ENCODE measurements at regions not wholly inside any gene's neighbourhood (a gene's known extent, or its start where the extent isn't known, plus 50 kb on each side); places are given as distances from the start of the nearest gene placed in this dataset.
"Not testable (repeated sequence)": the region's sequence is repeated elsewhere in the genome, so short reads cannot be mapped to it uniquely, and the experiment has no call there.

DNA sequence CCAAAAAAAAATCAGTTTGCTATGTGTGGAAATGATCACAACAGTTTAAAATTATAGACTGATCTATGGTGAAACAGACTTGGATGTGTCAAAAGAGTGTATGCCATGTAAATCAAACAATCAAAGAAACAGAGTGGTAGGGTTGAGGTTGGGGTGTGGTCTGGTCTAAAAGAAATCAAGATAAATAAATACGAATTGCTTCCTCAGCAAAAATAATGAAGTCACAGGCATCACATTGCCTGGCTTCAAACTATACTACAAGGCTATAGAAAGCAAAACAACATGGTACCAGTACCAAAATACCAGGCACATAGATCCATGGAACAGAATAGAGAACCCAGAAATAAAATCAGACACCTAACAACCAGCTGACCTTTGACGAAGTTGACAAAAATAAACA is 1796.9 kb downstream of the NCAM2 start:
- Mint-ChIP-seq H3K36me3 (no peaks in the 10 kb centered on the region), H3K27ac (no peak overlapping the region), H3K9me3 (no peaks in the 10 kb centered on the region), H3K27me3 (no peaks in the 10 kb centered on the region), H3K4me1 (peaks cover 0 to 2% (median 0%) of the 10 kb centered on the region in 3 donors), H3K4me3 (no peak overlapping the region)
- DNase-seq (no peak), ATAC-seq (replicated peaks in 1 of 4) (no peak)
- Histone ChIP-seq H3K4me3 (ENCODE audit: control insufficient read depth in 1 of 2, extremely low read depth in 1 of 2, low read length in 1 of 2) (no peak overlapping the region), H3K27ac (ENCODE audit: low read length) (no peak overlapping the region), H3K9me3 (no peaks in the 10 kb centered on the region), H3K36me3 (ENCODE audit: control insufficient read depth in 2 of 2, extremely low read depth in 1 of 2, insufficient read depth in 1 of 2, low read length in 1 of 2) (no peaks in the 10 kb centered on the region), H3K27me3 (replicated peaks in 1 of 2; ENCODE audit: control insufficient read depth in 2 of 2, extremely low read depth in 1 of 2, insufficient read depth in 2 of 2, low read length in 1 of 2) (no peaks in the 10 kb centered on the region), H3K4me1 (ENCODE audit: control insufficient read depth in 1 of 2, extremely low read depth in 1 of 2, insufficient read depth in 2 of 2, low read length in 2 of 2) (no peaks in the 10 kb centered on the region)
- WGBS (ENCODE audit: insufficient coverage): no CpG with 5 or more reads among the region's 2 CpGs
- POLR2A ChIA-PET: no interaction called here
- CTCF ChIA-PET: no interaction called here

DNA sequence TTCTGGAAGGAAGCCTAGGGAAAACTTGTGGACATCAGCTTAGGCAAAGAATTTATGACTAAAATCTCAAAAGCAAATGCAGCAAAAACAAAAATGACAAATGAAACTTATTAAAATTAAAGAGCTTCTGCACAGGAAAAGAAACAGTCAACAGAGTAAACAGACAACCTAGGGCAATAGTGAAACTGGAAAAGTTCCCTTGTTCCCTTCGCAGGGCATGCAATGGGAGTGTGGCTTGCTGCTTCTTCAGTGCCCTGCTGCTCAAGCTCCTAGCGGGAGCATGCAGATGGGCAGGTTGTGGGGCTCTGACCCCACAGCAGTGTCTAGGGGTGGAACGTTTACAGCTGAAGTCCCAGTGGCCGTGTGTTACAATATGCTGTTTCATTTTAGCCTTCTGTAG is 1797.4 kb downstream of the NCAM2 start:
- Mint-ChIP-seq H3K4me1 (peaks cover 0 to 2% (median 0%) of the 10 kb centered on the region in 3 donors), H3K36me3 (no peaks in the 10 kb centered on the region), H3K4me3 (no peak overlapping the region), H3K27me3 (no peaks in the 10 kb centered on the region), H3K9me3 (no peaks in the 10 kb centered on the region), H3K27ac (no peak overlapping the region)
- Histone ChIP-seq H3K4me1 (ENCODE audit: control insufficient read depth in 1 of 2, extremely low read depth in 1 of 2, insufficient read depth in 2 of 2, low read length in 2 of 2) (no peaks in the 10 kb centered on the region), H3K27me3 (replicated peaks in 1 of 2; ENCODE audit: control insufficient read depth in 2 of 2, extremely low read depth in 1 of 2, insufficient read depth in 2 of 2, low read length in 1 of 2) (no peaks in the 10 kb centered on the region), H3K27ac (ENCODE audit: low read length) (no peak overlapping the region), H3K4me3 (ENCODE audit: control insufficient read depth in 1 of 2, extremely low read depth in 1 of 2, low read length in 1 of 2) (no peak overlapping the region), H3K36me3 (ENCODE audit: control insufficient read depth in 2 of 2, extremely low read depth in 1 of 2, insufficient read depth in 1 of 2, low read length in 1 of 2) (no peaks in the 10 kb centered on the region), H3K9me3 (no peaks in the 10 kb centered on the region)
- ATAC-seq (replicated peaks in 1 of 4) (no peak), DNase-seq (no peak)
- ChIA-PET CTCF (no interaction called here), POLR2A (no interaction called here)
- 82% methylated on average over 4 of the region's 4 CpGs for WGBS (ENCODE audit: insufficient coverage)

DNA sequence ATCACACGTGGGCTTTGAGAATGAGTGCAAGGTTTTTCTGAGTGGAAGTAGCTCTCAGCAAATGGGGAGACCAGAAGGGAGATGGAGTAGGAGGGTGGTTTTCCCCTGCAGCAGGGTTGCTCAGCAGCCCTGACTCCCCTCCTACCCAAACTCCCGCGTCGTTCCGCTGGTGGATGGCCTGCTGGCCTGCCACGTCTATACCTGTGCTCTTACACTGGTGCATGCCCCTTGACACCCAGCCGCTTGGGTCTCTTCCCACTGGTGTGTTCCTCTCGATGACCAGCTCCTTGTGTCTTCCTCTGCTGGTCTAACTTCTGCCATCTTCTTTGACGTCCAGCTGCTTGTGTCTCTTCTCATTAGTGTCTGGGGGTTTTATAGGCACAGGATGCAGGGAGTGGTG is 1797.9 kb downstream of the NCAM2 start:
- no peaks in the 10 kb centered on the region for H3K4me1 ChIP-seq (ENCODE audit: control insufficient read depth in 1 of 2, extremely low read depth in 1 of 2, insufficient read depth in 2 of 2, low read length in 2 of 2)
- H3K9me3 ChIP-seq: no peaks in the 10 kb centered on the region
- WGBS (ENCODE audit: insufficient coverage): 95% methylated on average over 6 of the region's 9 CpGs
- Mint-ChIP-seq H3K9me3 (no peaks in the 10 kb centered on the region), H3K36me3 (no peaks in the 10 kb centered on the region), H3K27me3 (no peaks in the 10 kb centered on the region), H3K27ac (no peak overlapping the region), H3K4me1 (peaks cover 0 to 2% (median 0%) of the 10 kb centered on the region in 3 donors), H3K4me3 (no peak overlapping the region)
- ATAC-seq (replicated peaks in 1 of 4) (no peak), DNase-seq (no peak)
- no peaks in the 10 kb centered on the region for H3K27me3 ChIP-seq (replicated peaks in 1 of 2; ENCODE audit: control insufficient read depth in 2 of 2, extremely low read depth in 1 of 2, insufficient read depth in 2 of 2, low read length in 1 of 2)
- H3K27ac ChIP-seq (ENCODE audit: low read length): no peak overlapping the region
- no peak overlapping the region for H3K4me3 ChIP-seq (ENCODE audit: control insufficient read depth in 1 of 2, extremely low read depth in 1 of 2, low read length in 1 of 2)
- CTCF ChIA-PET: interaction anchor here in 1 of 2 donors (0.6 kb wide), 1 partner anchor 1140 kb away, joined by 3 read pairs; no protein-coding TSS in a partner anchor
- POLR2A ChIA-PET: no interaction called here
- H3K36me3 ChIP-seq (ENCODE audit: control insufficient read depth in 2 of 2, extremely low read depth in 1 of 2, insufficient read depth in 1 of 2, low read length in 1 of 2): no peaks in the 10 kb centered on the region

DNA sequence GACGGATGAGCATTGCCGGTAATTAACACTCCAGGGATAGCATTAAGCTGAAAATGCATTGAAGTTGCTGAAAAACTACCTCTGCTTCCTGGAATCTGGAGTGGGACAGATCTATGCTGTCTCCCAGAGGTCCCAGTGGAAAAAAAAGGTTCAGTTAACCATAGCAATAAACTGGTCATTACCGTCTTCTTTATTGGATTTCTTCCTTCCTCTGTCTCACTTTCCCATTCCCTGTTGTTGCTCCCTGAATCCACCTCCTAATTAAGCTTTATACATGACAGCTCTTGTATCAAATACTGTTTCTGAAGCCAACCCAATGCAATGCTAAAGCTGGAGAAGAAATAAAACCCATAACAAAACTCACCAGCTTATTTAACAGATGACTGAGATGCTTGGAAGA is 1805.9 kb downstream of the NCAM2 start:
- H3K4me1 Mint-ChIP-seq: no peaks in the 10 kb centered on the region
- H3K27ac Mint-ChIP-seq: no peak overlapping the region
- H3K27me3 Mint-ChIP-seq: no peaks in the 10 kb centered on the region
- H3K27ac ChIP-seq (ENCODE audit: low read length): no peak overlapping the region
- no peaks in the 10 kb centered on the region for H3K9me3 ChIP-seq
- H3K4me1 ChIP-seq (ENCODE audit: control insufficient read depth in 1 of 2, extremely low read depth in 1 of 2, insufficient read depth in 2 of 2, low read length in 2 of 2): no peaks in the 10 kb centered on the region
- CTCF ChIA-PET: interaction anchor here in 1 of 2 donors (0.6 kb wide), 1 partner anchor 28 kb away, joined by 5 read pairs; no protein-coding TSS in a partner anchor
- no peaks in the 10 kb centered on the region for H3K36me3 Mint-ChIP-seq
- WGBS (ENCODE audit: insufficient coverage): 67% methylated on average over 1 of the region's 3 CpGs
- no peak overlapping the region for H3K4me3 Mint-ChIP-seq
- H3K4me3 ChIP-seq (ENCODE audit: control insufficient read depth in 1 of 2, extremely low read depth in 1 of 2, low read length in 1 of 2): no peak overlapping the region
- H3K9me3 Mint-ChIP-seq: no peaks in the 10 kb centered on the region
- H3K36me3 ChIP-seq (ENCODE audit: control insufficient read depth in 2 of 2, extremely low read depth in 1 of 2, insufficient read depth in 1 of 2, low read length in 1 of 2): no peaks in the 10 kb centered on the region
- ATAC-seq (replicated peaks in 1 of 4) (no peak), DNase-seq (no peak)
- H3K27me3 ChIP-seq (replicated peaks in 1 of 2; ENCODE audit: control insufficient read depth in 2 of 2, extremely low read depth in 1 of 2, insufficient read depth in 2 of 2, low read length in 1 of 2): no peaks in the 10 kb centered on the region
- POLR2A ChIA-PET: no interaction called here

DNA sequence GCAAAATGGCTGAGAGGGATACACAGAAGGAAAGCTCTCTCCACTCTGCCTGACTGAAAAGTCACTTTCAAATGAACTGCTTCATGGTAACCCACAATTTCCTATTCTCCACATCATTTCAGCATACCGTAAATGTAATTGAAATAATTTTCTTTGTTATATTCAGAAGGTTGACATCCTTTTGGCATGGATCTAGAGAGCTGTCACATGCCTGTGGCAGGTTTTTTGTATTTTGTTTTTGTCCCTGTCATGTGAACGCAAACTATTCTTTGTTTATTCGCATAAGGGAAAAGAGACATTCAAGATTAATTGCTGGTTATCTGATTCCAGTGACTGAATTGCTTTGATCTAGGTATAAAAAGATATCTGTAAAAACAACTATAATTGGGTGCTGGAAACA is 1808.1 kb downstream of the NCAM2 start:
- Histone ChIP-seq H3K36me3 (ENCODE audit: control insufficient read depth in 2 of 2, extremely low read depth in 1 of 2, insufficient read depth in 1 of 2, low read length in 1 of 2) (no peaks in the 10 kb centered on the region), H3K27me3 (replicated peaks in 1 of 2; ENCODE audit: control insufficient read depth in 2 of 2, extremely low read depth in 1 of 2, insufficient read depth in 2 of 2, low read length in 1 of 2) (no peaks in the 10 kb centered on the region), H3K9me3 (no peaks in the 10 kb centered on the region), H3K4me3 (ENCODE audit: control insufficient read depth in 1 of 2, extremely low read depth in 1 of 2, low read length in 1 of 2) (no peak overlapping the region), H3K4me1 (ENCODE audit: control insufficient read depth in 1 of 2, extremely low read depth in 1 of 2, insufficient read depth in 2 of 2, low read length in 2 of 2) (no peaks in the 10 kb centered on the region), H3K27ac (ENCODE audit: low read length) (no peak overlapping the region)
- DNase-seq (no peak), ATAC-seq (replicated peaks in 1 of 4) (no peak)
- H3K27me3 Mint-ChIP-seq: no peaks in the 10 kb centered on the region
- no peaks in the 10 kb centered on the region for H3K36me3 Mint-ChIP-seq
- no peak overlapping the region for H3K27ac Mint-ChIP-seq
- no peaks in the 10 kb centered on the region for H3K9me3 Mint-ChIP-seq
- H3K4me3 Mint-ChIP-seq: no peak overlapping the region
- ChIA-PET CTCF (no interaction called here), POLR2A (no interaction called here)
- no peaks in the 10 kb centered on the region for H3K4me1 Mint-ChIP-seq
- WGBS (ENCODE audit: insufficient coverage): no CpG with 5 or more reads among the region's 3 CpGs

DNA sequence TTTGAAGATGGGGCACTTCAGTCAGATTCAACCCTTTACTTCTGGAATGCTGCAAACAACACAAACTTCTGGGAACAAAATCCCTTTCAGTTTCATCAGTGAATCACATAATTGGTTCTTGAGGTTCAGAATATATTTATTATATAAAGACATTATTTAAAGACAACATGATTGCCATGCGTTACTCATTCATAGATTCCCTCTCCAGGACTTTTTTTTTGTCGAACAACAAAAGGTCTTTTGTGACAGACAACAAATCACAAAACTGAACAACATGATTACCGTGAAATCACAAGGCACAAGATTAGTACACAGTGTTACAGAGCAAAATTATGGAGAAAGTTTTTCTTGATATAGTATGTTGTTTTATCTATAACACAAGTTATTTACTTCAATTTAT is 1815.0 kb downstream of the NCAM2 start:
- no peaks in the 10 kb centered on the region for H3K9me3 Mint-ChIP-seq
- no peaks in the 10 kb centered on the region for H3K4me1 ChIP-seq (ENCODE audit: control insufficient read depth in 1 of 2, extremely low read depth in 1 of 2, insufficient read depth in 2 of 2, low read length in 2 of 2)
- ATAC-seq (replicated peaks in 1 of 4): no peak
- no peaks in the 10 kb centered on the region for H3K36me3 Mint-ChIP-seq
- no CpG with 5 or more reads among the region's 3 CpGs for WGBS (ENCODE audit: insufficient coverage)
- DNase-seq: no peak
- ChIA-PET POLR2A (no interaction called here), CTCF (no interaction called here)
- no peaks in the 10 kb centered on the region for H3K36me3 ChIP-seq (ENCODE audit: control insufficient read depth in 2 of 2, extremely low read depth in 1 of 2, insufficient read depth in 1 of 2, low read length in 1 of 2)
- H3K4me3 ChIP-seq (ENCODE audit: control insufficient read depth in 1 of 2, extremely low read depth in 1 of 2, low read length in 1 of 2): no peak overlapping the region
- H3K9me3 ChIP-seq: no peaks in the 10 kb centered on the region
- no peak overlapping the region for H3K27ac ChIP-seq (ENCODE audit: low read length)
- no peak overlapping the region for H3K27ac Mint-ChIP-seq
- H3K4me1 Mint-ChIP-seq: no peaks in the 10 kb centered on the region
- no peak overlapping the region for H3K4me3 Mint-ChIP-seq
- no peaks in the 10 kb centered on the region for H3K27me3 ChIP-seq (replicated peaks in 1 of 2; ENCODE audit: control insufficient read depth in 2 of 2, extremely low read depth in 1 of 2, insufficient read depth in 2 of 2, low read length in 1 of 2)
- H3K27me3 Mint-ChIP-seq: no peaks in the 10 kb centered on the region

DNA sequence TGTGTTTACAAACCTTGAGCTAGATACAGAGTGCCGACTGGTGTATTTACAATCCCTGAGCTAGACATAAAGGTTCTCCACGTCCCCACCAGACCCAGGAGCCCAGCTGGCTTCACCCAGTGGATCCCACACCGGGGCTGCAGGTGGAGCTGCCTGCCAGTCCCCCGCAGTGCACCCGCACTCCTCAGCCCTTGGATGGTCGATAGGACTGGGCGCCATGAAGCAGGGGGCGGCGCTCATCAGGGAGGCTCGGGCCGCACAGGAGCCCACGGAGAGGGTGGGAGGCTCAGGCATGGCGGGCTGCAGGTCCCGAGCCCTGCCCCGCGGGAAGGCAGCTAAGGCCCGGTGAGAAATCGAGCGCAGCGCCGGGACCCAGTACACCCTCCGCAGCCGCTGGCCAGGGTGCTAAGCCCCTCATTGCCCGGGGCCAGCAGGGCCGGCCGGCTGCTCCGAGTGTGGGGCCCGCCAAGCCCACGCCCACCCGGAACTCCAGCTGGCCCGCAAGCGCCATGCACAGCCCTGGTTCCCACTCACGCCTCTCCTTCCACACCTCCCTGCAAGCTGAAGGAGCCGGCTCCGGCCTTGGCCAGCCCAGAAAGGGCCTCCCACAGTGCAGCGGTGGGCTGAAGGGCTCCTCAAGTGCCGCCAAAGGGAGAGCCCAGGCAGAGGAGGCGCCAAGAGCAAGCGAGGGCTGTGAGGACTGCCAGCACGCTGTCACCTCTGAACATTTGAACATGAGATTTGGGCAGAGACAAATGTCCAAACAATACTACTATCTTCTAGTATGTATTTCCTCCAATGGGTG is 1820.7 kb downstream of the NCAM2 start:
- H3K36me3 ChIP-seq (ENCODE audit: control insufficient read depth in 2 of 2, extremely low read depth in 1 of 2, insufficient read depth in 1 of 2, low read length in 1 of 2); H3K36me3 Mint-ChIP-seq; CTCF ChIA-PET; H3K27ac ChIP-seq (ENCODE audit: low read length); POLR2A ChIA-PET; H3K4me3 Mint-ChIP-seq; H3K27me3 ChIP-seq (replicated peaks in 1 of 2; ENCODE audit: control insufficient read depth in 2 of 2, extremely low read depth in 1 of 2, insufficient read depth in 2 of 2, low read length in 1 of 2); H3K4me1 Mint-ChIP-seq; H3K27me3 Mint-ChIP-seq; H3K4me3 ChIP-seq (ENCODE audit: control insufficient read depth in 1 of 2, extremely low read depth in 1 of 2, low read length in 1 of 2); H3K27ac Mint-ChIP-seq; H3K9me3 Mint-ChIP-seq; H3K9me3 ChIP-seq; DNase-seq; ATAC-seq (replicated peaks in 1 of 4); H3K4me1 ChIP-seq (ENCODE audit: control insufficient read depth in 1 of 2, extremely low read depth in 1 of 2, insufficient read depth in 2 of 2, low read length in 2 of 2): not testable (repeated sequence)
- 94% methylated on average over 17 of the region's 40 CpGs for WGBS (ENCODE audit: insufficient coverage)

All from T-cell (primary cell).